OCI-LY3 (cell line): ENCODE measurements at regions not wholly inside any gene's neighbourhood (a gene's known extent, or its start where the extent isn't known, plus 50 kb on each side); places are given as distances from the start of the nearest gene placed in this dataset.

Source experiments
- H2AFZ ChIP-seq: fragments of 200-600, 300-600 bp; shearing (Covaris generic); 2 replicates; pipeline ENCODE4 v1.6.0; 2014; ENCODE audit warnings: antibody characterized with exemption, low read depth, low read length
- H3K27ac ChIP-seq: fragments of 200-600, 300-600 bp; sonication (generic); 2 replicates; pipeline ENCODE4 v1.5.1; 2014; ENCODE audit warnings: mild to moderate bottlenecking, low read length, moderate library complexity, mixed read lengths
- H3K27me3 ChIP-seq: fragments of 200-600, 300-600 bp; sonication (generic); 2 replicates; pipeline ENCODE4 v1.6.1; 2014; ENCODE audit warnings: low read depth, low read length, mixed read lengths
- H3K36me3 ChIP-seq: fragments of 200-600, 300-600 bp; sonication (generic); replicated peaks from 2 replicates; pipeline ENCODE3; 2014; ENCODE audit warnings: low read depth, low read length, mixed read lengths
- H3K4me1 ChIP-seq: fragments of 300-600, 200-600 bp; sonication (generic); 2 replicates; pipeline ENCODE4 v1.6.1; 2014; ENCODE audit warnings: low read length, mixed read lengths
- H3K4me2 ChIP-seq: fragments of 200-600, 300-600 bp; sonication (generic); 2 replicates; pipeline ENCODE4 v1.6.1; 2014; ENCODE audit warnings: low read length, mixed read lengths
- H3K4me3 ChIP-seq: fragments of 300-600, 200-600 bp; sonication (generic); 2 replicates; pipeline ENCODE4 v1.5.1; 2014; ENCODE audit warnings: antibody characterized with exemption, mild to moderate bottlenecking, low read length, moderate library complexity
- H3K79me2 ChIP-seq: fragments of 300-600, 200-600 bp; shearing (Covaris generic); 2 replicates; pipeline ENCODE4 v1.6.1; 2014; ENCODE audit warnings: mild to moderate bottlenecking, low read length, mixed read lengths
- H3K9ac ChIP-seq: fragments of 300-600, 200-600 bp; shearing (Covaris generic); 2 replicates; pipeline ENCODE4 v1.6.0; 2014; ENCODE audit warnings: mild to moderate bottlenecking, low read length, moderate library complexity
- H3K9me3 ChIP-seq: fragments of 200-600, 300-600 bp; shearing (Covaris generic); 2 replicates; pipeline ENCODE4 v1.6.1; 2014; ENCODE audit warnings: low read length, mixed read lengths; ENCODE audit not compliant: insufficient read depth
- H4K20me1 ChIP-seq: fragments of 200-600, 300-600 bp; sonication (generic); 2 replicates; pipeline ENCODE4 v1.6.1; 2016; ENCODE audit warnings: low read length, mixed read lengths; ENCODE audit not compliant: insufficient read depth
- EZH2phosphoT487 ChIP-seq: fragments of 200-600 bp; shearing (Covaris generic); IDR thresholded peaks from 2 replicates; pipeline ENCODE4 v1.6.1; 2018; ENCODE audit warnings: antibody characterized with exemption, mixed run types, low read depth
- TF ChIP-seq, protein P1 (sequence below): fragments of 200-600, 300-600 bp; sonication (generic); IDR thresholded peaks from 2 replicates; pipeline ENCODE4 v1.5.1; 2014; ENCODE audit warnings: antibody characterized with exemption, low read length, low read depth

DNA sequence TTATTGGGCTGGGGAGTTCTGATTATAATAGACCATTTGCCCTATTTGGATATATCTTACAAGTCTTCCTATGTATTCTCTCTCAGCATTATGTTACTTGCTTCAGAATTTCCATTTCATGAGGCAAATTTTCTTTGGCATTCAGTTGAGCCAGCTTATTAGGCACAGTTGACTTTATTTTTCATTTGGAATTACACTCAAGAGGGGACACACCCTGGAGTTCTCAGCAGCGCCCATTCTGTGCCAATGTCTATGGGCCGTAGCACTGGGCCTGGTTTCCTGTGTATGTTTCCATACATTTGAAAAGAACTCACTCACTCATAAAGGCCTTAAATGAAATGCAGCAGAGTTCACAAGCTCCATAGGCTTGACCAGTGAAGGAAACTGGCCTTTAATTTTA, 138.5 kb downstream of the KLF12 start:
- Histone ChIP-seq H2AFZ (no peak overlapping the region), H4K20me1 (no peaks in the 10 kb centered on the region), H3K27me3 (no peaks in the 10 kb centered on the region), H3K79me2 (no peaks in the 10 kb centered on the region), H3K4me1 (peaks cover 19% of the 10 kb centered on the region), H3K9ac (no peak overlapping the region), H3K9me3 (no peaks in the 10 kb centered on the region), H3K4me2 (no peak overlapping the region), H3K27ac (no peak overlapping the region), H3K4me3 (no peak overlapping the region), H3K36me3 (no peaks in the 10 kb centered on the region)
- no peak for TF ChIP-seq EZH2phosphoT487
- TF ChIP-seq, protein P1, sequence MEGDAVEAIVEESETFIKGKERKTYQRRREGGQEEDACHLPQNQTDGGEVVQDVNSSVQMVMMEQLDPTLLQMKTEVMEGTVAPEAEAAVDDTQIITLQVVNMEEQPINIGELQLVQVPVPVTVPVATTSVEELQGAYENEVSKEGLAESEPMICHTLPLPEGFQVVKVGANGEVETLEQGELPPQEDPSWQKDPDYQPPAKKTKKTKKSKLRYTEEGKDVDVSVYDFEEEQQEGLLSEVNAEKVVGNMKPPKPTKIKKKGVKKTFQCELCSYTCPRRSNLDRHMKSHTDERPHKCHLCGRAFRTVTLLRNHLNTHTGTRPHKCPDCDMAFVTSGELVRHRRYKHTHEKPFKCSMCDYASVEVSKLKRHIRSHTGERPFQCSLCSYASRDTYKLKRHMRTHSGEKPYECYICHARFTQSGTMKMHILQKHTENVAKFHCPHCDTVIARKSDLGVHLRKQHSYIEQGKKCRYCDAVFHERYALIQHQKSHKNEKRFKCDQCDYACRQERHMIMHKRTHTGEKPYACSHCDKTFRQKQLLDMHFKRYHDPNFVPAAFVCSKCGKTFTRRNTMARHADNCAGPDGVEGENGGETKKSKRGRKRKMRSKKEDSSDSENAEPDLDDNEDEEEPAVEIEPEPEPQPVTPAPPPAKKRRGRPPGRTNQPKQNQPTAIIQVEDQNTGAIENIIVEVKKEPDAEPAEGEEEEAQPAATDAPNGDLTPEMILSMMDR: no peak

DNA sequence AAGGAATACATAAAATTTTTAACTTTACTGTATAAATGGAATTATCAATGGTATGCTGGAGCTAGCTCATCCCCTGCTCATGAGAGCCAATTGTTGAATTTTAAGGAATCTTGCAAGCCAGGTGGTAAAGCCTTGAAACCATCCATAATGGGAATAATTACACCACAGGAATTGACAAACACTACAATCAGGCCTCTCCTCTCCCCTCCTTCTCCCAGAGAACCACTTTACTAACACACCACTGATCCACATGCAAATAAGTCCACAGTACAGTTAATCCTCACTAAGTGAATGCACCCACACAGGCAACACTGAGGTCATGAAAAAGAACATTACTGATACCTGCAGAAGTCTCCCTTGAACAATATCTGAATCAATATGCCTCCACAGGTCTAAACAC, 140.5 kb downstream of the KLF12 start:
- Histone ChIP-seq H2AFZ (no peak overlapping the region), H3K27me3 (no peaks in the 10 kb centered on the region), H3K4me2 (no peak overlapping the region), H3K4me1 (peaks cover 17% of the 10 kb centered on the region), H3K79me2 (no peaks in the 10 kb centered on the region), H4K20me1 (no peaks in the 10 kb centered on the region), H3K27ac (no peak overlapping the region), H3K36me3 (peaks cover 1% of the 10 kb centered on the region), H3K4me3 (no peak overlapping the region), H3K9ac (no peak overlapping the region), H3K9me3 (no peaks in the 10 kb centered on the region)
- TF ChIP-seq EZH2phosphoT487: no peak
- TF ChIP-seq, protein P1: no peak

DNA sequence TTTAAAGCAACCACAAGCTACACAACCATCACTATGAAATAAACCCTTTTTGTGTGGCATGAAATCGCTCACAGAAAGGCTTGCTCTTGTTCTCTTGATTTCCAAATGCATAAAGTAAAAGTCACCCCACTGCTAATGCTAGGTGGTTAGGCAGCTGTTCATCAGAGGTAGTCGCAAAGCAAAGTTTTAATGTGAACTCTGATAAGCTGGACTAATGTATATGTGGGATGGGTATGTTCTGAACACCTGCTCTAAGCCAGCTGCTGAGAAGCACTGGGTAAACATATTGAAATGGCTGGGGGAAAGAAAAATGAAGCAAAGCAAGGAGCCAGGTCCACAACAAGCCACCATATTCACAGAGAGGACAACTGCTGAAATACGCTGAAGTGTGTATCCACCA, 142.3 kb downstream of the KLF12 start:
- H3K9me3 ChIP-seq: no peaks in the 10 kb centered on the region
- TF ChIP-seq EZH2phosphoT487: no peak
- TF ChIP-seq, protein P1: no peak
- peaks cover 28% of the 10 kb centered on the region for H3K4me1 ChIP-seq
- peaks cover 10% of the 10 kb centered on the region for H3K36me3 ChIP-seq
- no peak overlapping the region for H3K9ac ChIP-seq
- no peak overlapping the region for H3K4me2 ChIP-seq
- H3K27ac ChIP-seq: no peak overlapping the region
- no peak overlapping the region for H3K4me3 ChIP-seq
- no peaks in the 10 kb centered on the region for H4K20me1 ChIP-seq
- H2AFZ ChIP-seq: no peak overlapping the region
- no peaks in the 10 kb centered on the region for H3K79me2 ChIP-seq
- H3K27me3 ChIP-seq: no peaks in the 10 kb centered on the region

DNA sequence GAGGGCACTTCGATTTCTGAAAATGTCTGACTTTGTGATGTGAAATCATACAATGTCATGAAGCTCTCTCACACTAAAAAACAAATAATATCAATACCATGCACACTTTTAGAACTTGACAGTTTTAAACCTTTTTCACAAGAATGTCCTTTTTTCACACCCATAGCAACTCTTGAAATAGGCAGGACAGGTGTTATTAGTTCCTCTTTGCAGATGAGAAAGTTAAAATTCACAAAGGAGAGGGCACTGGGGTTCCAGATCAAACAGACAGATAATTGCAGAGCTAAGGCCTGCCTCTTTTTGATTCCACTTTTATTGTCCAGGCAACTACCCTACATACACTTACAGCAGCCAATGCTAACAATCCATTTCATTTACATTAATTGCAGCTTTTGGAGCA, 142.8 kb downstream of the KLF12 start:
- Histone ChIP-seq H3K27ac (no peak overlapping the region), H3K4me3 (no peak overlapping the region), H2AFZ (no peak overlapping the region), H3K79me2 (no peaks in the 10 kb centered on the region), H3K4me1 (peaks cover 28% of the 10 kb centered on the region), H3K4me2 (no peak overlapping the region), H4K20me1 (no peaks in the 10 kb centered on the region), H3K27me3 (no peaks in the 10 kb centered on the region), H3K9me3 (no peaks in the 10 kb centered on the region), H3K9ac (no peak overlapping the region), H3K36me3 (peaks cover 11% of the 10 kb centered on the region)
- no peak for TF ChIP-seq EZH2phosphoT487
- TF ChIP-seq, protein P1: no peak
